Spleen (tissue), 7 donors: ENCODE measurements at regions not wholly inside any gene's neighbourhood (a gene's known extent, or its start where the extent isn't known, plus 50 kb on each side); places are given as distances from the start of the nearest gene placed in this dataset.

ENCODE experiments used
- POLR2AphosphoS5 ChIP-seq, 3 donors: sonication (generic); formaldehyde crosslinking; IDR thresholded peaks; one replicate each; pipeline ENCODE4 v1.5.1; 2017; ENCODE audit warnings: antibody characterized with exemption in 3 of 3
- TF ChIP-seq, protein P1 (sequence below), 11 experiments: fragments of 200-600 bp in 7 of 11; fragments of 450-650 bp in 4 of 11; sonication (generic) in 4 of 11; IDR thresholded peaks in 8 of 11; conservative IDR thresholded peaks in 3 of 11; 1 replicate in 7 of 11; 2 replicates in 4 of 11; pipeline versions ENCODE4 v1.4.0 to v1.8.0; 2016 to 2021; ENCODE audit warnings: antibody characterized with exemption in 11 of 11, inconsistent platforms in 4 of 11, mild to moderate bottlenecking in 1 of 11
- donor health status: DM: no; HTN: no; CAD: no; lungs with moderate emphysema.
- donor health status: DM: no; HTN: no; CAD: no.
- donor health status: DM: no; HTN: no; CAD: no.

DNA sequence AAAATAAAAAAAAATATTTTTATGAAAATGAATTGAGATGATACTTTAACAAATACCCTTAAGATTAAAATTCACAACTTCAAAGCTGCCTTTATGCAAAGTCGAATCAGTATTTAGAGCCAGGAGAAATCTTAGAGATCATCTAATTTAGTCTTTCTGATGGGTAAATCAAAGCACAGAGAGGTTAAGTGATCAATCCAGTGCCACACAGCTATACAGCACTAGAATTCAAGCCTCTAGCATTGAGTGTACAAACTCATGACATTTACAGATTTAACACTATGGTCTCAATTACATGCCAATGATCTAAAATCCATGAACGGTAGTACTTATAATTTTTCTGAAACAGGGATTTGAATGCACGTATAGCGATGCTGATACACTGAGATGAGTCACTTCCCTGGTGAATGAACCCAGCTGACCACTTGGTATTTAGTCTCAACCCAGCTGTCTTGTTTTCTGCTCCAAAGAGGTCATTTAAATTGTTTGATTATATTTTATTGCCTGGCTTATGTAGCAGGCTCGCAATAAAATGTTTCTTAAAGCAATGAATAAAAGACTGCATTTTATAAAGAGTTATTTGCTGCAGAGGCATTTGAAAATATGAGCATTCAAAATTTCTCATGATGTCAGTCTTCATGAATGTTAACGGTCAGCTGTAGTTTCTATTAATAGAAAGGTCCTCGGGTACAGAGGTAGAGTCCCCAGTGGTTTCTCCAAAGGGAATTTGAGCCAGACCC, 152.4 kb upstream of the PRICKLE1 start:
- no peak for TF ChIP-seq POLR2AphosphoS5 (IDR thresholded peaks at IDR 0.05)
- TF ChIP-seq, protein P1, sequence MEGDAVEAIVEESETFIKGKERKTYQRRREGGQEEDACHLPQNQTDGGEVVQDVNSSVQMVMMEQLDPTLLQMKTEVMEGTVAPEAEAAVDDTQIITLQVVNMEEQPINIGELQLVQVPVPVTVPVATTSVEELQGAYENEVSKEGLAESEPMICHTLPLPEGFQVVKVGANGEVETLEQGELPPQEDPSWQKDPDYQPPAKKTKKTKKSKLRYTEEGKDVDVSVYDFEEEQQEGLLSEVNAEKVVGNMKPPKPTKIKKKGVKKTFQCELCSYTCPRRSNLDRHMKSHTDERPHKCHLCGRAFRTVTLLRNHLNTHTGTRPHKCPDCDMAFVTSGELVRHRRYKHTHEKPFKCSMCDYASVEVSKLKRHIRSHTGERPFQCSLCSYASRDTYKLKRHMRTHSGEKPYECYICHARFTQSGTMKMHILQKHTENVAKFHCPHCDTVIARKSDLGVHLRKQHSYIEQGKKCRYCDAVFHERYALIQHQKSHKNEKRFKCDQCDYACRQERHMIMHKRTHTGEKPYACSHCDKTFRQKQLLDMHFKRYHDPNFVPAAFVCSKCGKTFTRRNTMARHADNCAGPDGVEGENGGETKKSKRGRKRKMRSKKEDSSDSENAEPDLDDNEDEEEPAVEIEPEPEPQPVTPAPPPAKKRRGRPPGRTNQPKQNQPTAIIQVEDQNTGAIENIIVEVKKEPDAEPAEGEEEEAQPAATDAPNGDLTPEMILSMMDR (IDR thresholded peaks at IDR 0.05 in 8 of 11, conservative IDR thresholded peaks at IDR 0.05 in 3 of 11): no peak
